Activated T-helper 2 cell treated with anti-CD3 and anti-CD28 coated beads, Interferon-gamma antibody, Interleukin-2, Interleukin-4, amounts not matched to agents 10 μg/mL and 5 μg/mL and 100 μg/mL, durations not matched to agents 14 hours and 24 hours and 36 hours (primary cell): ENCODE measurements at regions not wholly inside any gene's neighbourhood (a gene's known extent, or its start where the extent isn't known, plus 50 kb on each side); places are given as distances from the start of the nearest gene placed in this dataset.
A peak's percentile ranks its signal among the peaks of the same experiment; 100 is the strongest.

Source experiments
- DNase-seq: peaks from one replicate; pipeline ENCODE4 v3.0.0; 2021; ENCODE audit warnings: low spot score
- H3K27ac Mint-ChIP-seq: one replicate; pipeline ENCODE4 v1.8.0; 2021; ENCODE audit warnings: mixed read lengths
- H3K27me3 Mint-ChIP-seq: one replicate; pipeline ENCODE4 v1.8.0; 2021; ENCODE audit warnings: low read depth, mixed read lengths
- H3K36me3 Mint-ChIP-seq: one replicate; pipeline ENCODE4 v1.8.0; 2021; ENCODE audit warnings: low read depth, mixed read lengths
- H3K4me1 Mint-ChIP-seq: one replicate; pipeline ENCODE4 v1.8.0; 2021; ENCODE audit warnings: low read depth, mixed read lengths
- H3K4me3 Mint-ChIP-seq: one replicate; pipeline ENCODE4 v1.8.0; 2021; ENCODE audit warnings: low read depth, mild to moderate bottlenecking, moderate library complexity, mixed read lengths
- H3K9me3 Mint-ChIP-seq: one replicate; pipeline ENCODE4 v1.8.0; 2021; ENCODE audit warnings: mixed read lengths
- intact Hi-C: fragments of 100-400 bp; cut with micrococcal nuclease; formaldehyde crosslinking; loops from one replicate; pipeline ENCODE4 v1.15.1; 2023

DNA sequence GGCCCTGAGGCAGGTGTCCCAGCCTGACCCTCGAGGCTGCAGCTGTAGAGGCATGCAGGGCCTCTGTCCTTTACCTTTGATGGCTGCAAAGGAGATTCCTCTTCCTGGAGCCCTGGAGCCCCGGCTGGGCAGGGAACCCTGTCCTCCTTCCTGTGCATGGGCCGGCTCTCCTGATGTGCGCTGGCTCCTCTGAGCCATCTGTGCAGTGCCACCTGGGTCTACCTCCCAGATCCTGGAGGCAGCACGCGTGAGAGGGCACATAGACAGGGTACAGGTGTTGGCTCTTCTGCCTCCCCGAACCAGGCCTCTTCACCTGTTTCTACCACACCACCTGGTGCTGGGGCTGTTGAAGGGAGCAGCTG, 115.1 kb downstream of the BEGAIN start:
- DNase-seq = no peak
- Mint-ChIP-seq H3K27ac (no peak overlapping the region), H3K4me1 (peaks cover 5% of the 10 kb centered on the region), H3K9me3 (no peaks in the 10 kb centered on the region), H3K36me3 (no peaks in the 10 kb centered on the region), H3K27me3 (no peaks in the 10 kb centered on the region), H3K4me3 (no peak overlapping the region)
- intact Hi-C loops = no loop called here

DNA sequence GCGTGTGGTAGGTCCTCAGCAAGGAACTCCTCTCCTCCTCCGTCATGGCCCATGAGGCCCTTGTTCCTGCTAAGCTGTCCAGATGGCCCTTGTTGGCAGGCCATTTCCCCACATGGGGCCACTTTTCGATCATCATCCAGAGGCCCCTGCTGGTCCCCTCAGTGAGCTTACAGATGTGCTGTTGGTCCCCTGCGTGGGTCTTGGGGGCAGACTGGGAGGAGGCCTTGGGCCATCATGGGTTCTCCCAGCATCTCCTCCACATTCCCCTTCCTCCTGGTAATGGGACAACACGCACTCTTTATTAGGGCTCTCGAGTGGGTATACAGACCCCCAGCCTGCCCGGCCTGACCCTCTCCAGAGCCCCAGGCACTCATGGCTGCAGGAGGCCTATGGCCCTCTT, 114.7 kb downstream of the BEGAIN start:
- no peaks in the 10 kb centered on the region for H3K9me3 Mint-ChIP-seq
- H3K27me3 Mint-ChIP-seq = no peaks in the 10 kb centered on the region
- no peaks in the 10 kb centered on the region for H3K36me3 Mint-ChIP-seq
- H3K27ac Mint-ChIP-seq = no peak overlapping the region
- no peak overlapping the region for H3K4me3 Mint-ChIP-seq
- no peak for DNase-seq
- H3K4me1 Mint-ChIP-seq = peaks cover 5% of the 10 kb centered on the region
- intact Hi-C loops = no loop called here

- no peaks in the 10 kb centered on the region for H3K27me3 Mint-ChIP-seq
- intact Hi-C loops = no loop called here
- no peak overlapping the region for H3K27ac Mint-ChIP-seq
- H3K36me3 Mint-ChIP-seq = no peaks in the 10 kb centered on the region
- no peaks in the 10 kb centered on the region for H3K9me3 Mint-ChIP-seq
- no peak for DNase-seq
- peaks cover 5% of the 10 kb centered on the region for H3K4me1 Mint-ChIP-seq
- no peak overlapping the region for H3K4me3 Mint-ChIP-seq
These were observed 114.0 kb downstream of the BEGAIN start for GRCh38 chr14:100473249-100473648.

GRCh38 chr14:100474196-100474595, 113.0 kb downstream of the BEGAIN start:
- Mint-ChIP-seq H3K4me3 (no peak overlapping the region), H3K4me1 (peaks cover 5% of the 10 kb centered on the region), H3K27me3 (no peaks in the 10 kb centered on the region), H3K27ac (no peak overlapping the region), H3K36me3 (no peaks in the 10 kb centered on the region), H3K9me3 (no peaks in the 10 kb centered on the region)
- no peak for DNase-seq
- intact Hi-C loops = no loop called here

GRCh38 chr14:100475268-100475667, 111.9 kb downstream of the BEGAIN start:
- Mint-ChIP-seq H3K9me3 (no peaks in the 10 kb centered on the region), H3K27me3 (no peaks in the 10 kb centered on the region)

DNA sequence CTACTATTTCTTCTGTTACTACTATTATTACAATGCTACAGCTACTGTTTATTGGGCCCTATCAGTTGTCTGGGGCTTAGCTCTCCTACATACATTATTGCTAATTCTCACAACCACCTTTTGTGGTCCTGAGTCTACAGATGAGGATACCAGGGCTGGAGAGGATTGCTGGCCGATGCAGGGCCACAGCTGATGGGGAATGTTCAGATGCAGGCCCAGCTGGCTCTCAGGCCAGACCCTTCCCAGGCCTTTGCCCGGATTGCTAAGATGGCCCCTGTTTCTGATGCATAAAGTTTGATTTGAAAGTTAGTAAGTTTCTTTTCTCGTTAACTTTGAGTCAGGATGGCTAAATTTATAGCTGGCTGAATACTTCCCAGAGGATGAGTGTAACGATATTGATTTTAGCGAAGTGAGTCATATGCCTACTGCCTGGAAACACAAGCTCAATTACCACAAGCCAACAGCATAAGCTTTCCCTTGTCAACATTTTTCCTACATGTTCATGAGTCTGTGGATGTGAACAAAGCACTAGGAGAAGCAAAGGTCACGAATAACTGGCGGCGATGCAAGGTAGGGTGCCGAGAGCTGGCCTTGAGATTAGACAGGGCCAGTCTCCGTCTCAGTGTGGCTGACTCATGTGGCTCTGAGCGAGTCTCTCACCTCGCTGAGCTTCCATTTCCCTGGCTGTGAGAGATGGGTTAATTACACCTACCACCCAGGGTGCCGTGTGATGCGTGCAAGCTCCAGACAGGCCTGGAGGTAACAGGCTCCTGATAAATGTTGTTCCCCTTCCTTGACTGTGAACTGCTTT, 111.0 kb downstream of the BEGAIN start:
- no peaks in the 10 kb centered on the region for H3K9me3 Mint-ChIP-seq
- no peak for DNase-seq
- H3K4me1 Mint-ChIP-seq = no peaks in the 10 kb centered on the region
- no peaks in the 10 kb centered on the region for H3K27me3 Mint-ChIP-seq
- no peak overlapping the region for H3K27ac Mint-ChIP-seq
- intact Hi-C loops = no loop called here
- no peaks in the 10 kb centered on the region for H3K36me3 Mint-ChIP-seq
- no peak overlapping the region for H3K4me3 Mint-ChIP-seq

More at GRCh38 chr14:100475268-100475667, 111.9 kb downstream of the BEGAIN start:
- H3K4me3 Mint-ChIP-seq = no peak overlapping the region
- DNase-seq = no peak
- H3K4me1 Mint-ChIP-seq = no peaks in the 10 kb centered on the region
- intact Hi-C loops = no loop called here
- H3K27ac Mint-ChIP-seq = no peak overlapping the region
- H3K36me3 Mint-ChIP-seq = no peaks in the 10 kb centered on the region

DNA sequence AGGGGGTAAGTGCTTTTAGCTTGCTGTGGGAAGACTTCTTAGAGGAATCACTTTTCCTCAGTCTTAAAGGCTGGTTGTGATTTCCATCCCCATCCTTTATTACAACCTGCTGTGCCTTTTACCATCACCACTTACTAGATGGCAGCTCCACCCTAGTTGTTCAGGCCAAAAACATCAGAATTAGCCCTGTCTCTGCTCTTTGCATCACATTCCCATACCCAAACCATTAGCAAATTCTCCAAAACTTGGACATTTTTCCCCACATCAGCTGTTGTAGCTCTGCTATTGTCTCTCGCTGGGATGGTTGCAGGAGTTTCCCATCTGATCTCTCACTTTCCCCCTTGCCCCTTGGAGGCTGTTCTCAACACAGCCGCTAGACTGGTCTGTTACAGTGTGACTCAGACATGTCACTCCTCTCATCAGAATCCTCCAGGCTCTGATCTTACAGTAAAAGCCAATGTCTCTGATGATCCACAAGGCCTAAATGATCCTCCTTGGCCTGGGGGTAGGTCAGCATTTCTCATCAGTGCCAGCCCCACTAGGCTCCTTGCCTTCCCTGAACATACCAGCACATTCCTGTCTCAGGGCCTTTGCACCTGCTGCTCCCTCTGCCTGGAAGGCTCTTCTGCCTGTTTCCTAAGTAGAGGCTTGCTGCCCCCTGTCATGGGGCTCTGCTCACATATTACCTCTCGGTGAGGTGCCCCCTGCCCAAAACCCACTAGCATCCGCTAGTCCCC, 102.5 kb downstream of the BEGAIN start:
- H3K36me3 Mint-ChIP-seq = no peaks in the 10 kb centered on the region
- intact Hi-C loops = no loop called here
- H3K27ac Mint-ChIP-seq = no peak overlapping the region
- no peak overlapping the region for H3K4me3 Mint-ChIP-seq
- no peaks in the 10 kb centered on the region for H3K27me3 Mint-ChIP-seq
- no peaks in the 10 kb centered on the region for H3K9me3 Mint-ChIP-seq
- no peak for DNase-seq
- peaks cover 14% of the 10 kb centered on the region for H3K4me1 Mint-ChIP-seq

GRCh38 chr14:100486025-100486828, 101.0 kb downstream of the BEGAIN start:
- Mint-ChIP-seq H3K27ac (no peak overlapping the region), H3K36me3 (no peaks in the 10 kb centered on the region), H3K9me3 (no peaks in the 10 kb centered on the region), H3K27me3 (no peaks in the 10 kb centered on the region), H3K4me1 (peaks cover 14% of the 10 kb centered on the region), H3K4me3 (no peak overlapping the region)
- intact Hi-C loops = no loop called here
- DNase-seq = peak; percentile 54
